GM21526 (cell line): ENCODE measurements at regions not wholly inside any gene's neighbourhood (a gene's known extent, or its start where the extent isn't known, plus 50 kb on each side); places are given as distances from the start of the nearest gene placed in this dataset.

Experiments
- ATAC-seq: cut with Tn5 transposase; IDR thresholded peaks from one replicate; pipeline ENCODE4 v1.9.1; 2021; ENCODE audit warnings: moderate library complexity; ENCODE audit not compliant: unreplicated experiment, low FRiP score

- no peak for ATAC-seq
These were observed 114.9 kb upstream of the EDNRB start for GRCh38 chr13:78033509-78033908.

- no peak for ATAC-seq
These were observed 113.5 kb upstream of the EDNRB start for GRCh38 chr13:78032132-78032531.

GRCh38 chr13:78030341-78030896, 111.8 kb upstream of the EDNRB start:
- no peak for ATAC-seq

- no peak for ATAC-seq
These were observed 111.3 kb upstream of the EDNRB start for GRCh38 chr13:78029901-78030300.

- no peak for ATAC-seq
These were observed 110.3 kb upstream of the EDNRB start for GRCh38 chr13:78028960-78029359.

GRCh38 chr13:78024996-78025395, 106.4 kb upstream of the EDNRB start:
- ATAC-seq = no peak

- ATAC-seq = peak; percentile 100
These were observed 103.7 kb upstream of the EDNRB start for GRCh38 chr13:78022164-78022877.

GRCh38 chr13:78020861-78021260, 102.2 kb upstream of the EDNRB start:
- no peak for ATAC-seq

- no peak for ATAC-seq
These were observed 97.2 kb upstream of the EDNRB start for GRCh38 chr13:78015782-78016181.

- no peak for ATAC-seq
These were observed 93.4 kb upstream of the EDNRB start for GRCh38 chr13:78012046-78012445.

- ATAC-seq = no peak
These were observed 86.2 kb upstream of the EDNRB start for GRCh38 chr13:78004821-78005220.

GRCh38 chr13:77999746-78000145, 81.1 kb upstream of the EDNRB start:
- no peak for ATAC-seq

- no peak for ATAC-seq
These were observed 75.5 kb upstream of the EDNRB start for GRCh38 chr13:77994166-77994565.

- no peak for ATAC-seq
These were observed 72.4 kb upstream of the EDNRB start for GRCh38 chr13:77991003-77991402.

GRCh38 chr13:77989281-77989680, 70.7 kb upstream of the EDNRB start:
- no peak for ATAC-seq

GRCh38 chr13:77988355-77988754, 69.7 kb upstream of the EDNRB start:
- no peak for ATAC-seq

GRCh38 chr13:77986713-77987112, 68.1 kb upstream of the EDNRB start:
- no peak for ATAC-seq

GRCh38 chr13:77985866-77986636, 67.4 kb upstream of the EDNRB start:
- no peak for ATAC-seq

- ATAC-seq = no peak
These were observed 62.8 kb upstream of the EDNRB start for GRCh38 chr13:77981281-77981881.

- ATAC-seq = no peak
These were observed 62.0 kb upstream of the EDNRB start for GRCh38 chr13:77980592-77980991.

GRCh38 chr13:77979721-77980385, 61.2 kb upstream of the EDNRB start:
- no peak for ATAC-seq
